RCC 7860 (cell line): ENCODE measurements at regions not wholly inside any gene's neighbourhood (a gene's known extent, or its start where the extent isn't known, plus 50 kb on each side); places are given as distances from the start of the nearest gene placed in this dataset.
A peak's percentile ranks its signal among the peaks of the same experiment; 100 is the strongest.

Experiments
- DNase-seq: peaks from one replicate; pipeline ENCODE4 v3.0.0-alpha.2; 2015; ENCODE audit warnings: low spot score
- FAIRE-seq: peaks from 2 replicates; lab custom pipeline; 2012; peaks lifted over from hg19 to GRCh38; lab: Jason Lieb, UNC

DNA sequence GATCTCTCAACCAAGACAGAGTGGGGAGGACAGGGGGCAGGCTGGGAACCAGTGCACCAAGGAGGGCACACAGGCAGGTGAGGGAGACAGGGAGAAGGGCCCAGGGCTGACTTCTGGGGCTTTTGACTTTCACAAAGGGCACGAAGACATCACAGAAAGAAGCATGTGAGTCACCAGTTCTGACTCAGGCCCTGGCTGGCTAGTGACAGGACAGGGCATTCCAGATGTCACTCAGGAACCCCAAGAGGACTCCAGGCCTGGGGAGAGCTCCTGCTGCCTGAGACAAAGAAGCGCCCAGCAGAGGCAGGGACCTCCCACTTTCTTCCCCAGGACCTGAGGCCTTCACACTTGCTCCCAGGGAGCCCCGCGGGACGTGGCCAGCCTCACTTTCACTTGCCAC, 497.2 kb downstream of the BUD13 start:
- FAIRE-seq, result no peak
- DNase-seq, result peak; percentile 60

DNA sequence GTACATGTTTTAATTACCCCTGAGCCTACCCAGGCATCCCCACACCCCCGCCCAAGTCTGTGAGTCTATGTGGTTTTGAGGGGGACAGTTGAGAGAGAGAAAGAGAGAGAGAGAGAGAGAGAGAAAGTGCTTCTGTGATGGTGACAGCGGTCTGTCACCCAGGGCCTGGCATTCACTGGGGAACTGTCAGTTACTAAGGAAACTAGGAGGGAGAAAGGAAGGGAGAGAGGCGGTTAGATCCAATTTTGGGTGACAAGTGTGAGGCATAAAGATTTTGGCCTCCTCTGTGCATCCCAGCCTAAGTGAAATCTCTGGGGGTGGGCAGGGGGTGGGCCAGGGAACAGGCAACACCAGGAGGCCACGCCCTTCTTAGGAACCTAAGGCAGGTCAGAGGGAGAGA, 498.3 kb downstream of the BUD13 start:
- FAIRE-seq, result no peak
- DNase-seq, result no peak

DNA sequence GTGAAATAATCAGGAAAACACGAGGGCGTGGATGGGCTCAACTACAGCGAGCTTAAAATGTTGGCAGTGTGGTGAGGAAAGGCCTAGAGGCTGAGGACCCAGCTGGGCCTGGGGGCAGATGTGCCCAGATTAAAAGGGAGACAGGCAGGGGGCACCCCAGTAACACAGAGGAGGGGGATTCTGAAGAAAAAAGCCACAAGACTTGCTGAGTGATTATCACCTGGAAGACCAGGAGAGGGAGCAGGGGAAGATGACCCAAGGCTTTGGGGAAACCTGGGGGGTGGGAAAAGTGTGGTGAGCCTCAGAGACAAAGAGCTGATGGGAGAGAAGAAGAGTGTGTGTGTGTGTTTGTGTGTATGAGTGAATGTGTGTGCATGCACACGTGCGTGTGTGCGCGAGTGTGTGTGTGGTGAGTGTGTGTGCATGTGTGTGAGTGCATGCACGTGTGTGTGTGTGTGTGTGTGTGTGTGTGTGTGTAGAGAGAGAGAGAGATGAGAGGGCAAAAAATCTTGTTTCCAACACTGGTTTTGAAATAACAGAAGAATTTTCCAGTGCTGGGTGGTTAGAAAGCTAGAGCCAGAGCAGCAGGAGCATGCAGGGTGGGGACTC, 500.5 kb downstream of the BUD13 start:
- FAIRE-seq, result no peak
- DNase-seq, result no peak

DNA sequence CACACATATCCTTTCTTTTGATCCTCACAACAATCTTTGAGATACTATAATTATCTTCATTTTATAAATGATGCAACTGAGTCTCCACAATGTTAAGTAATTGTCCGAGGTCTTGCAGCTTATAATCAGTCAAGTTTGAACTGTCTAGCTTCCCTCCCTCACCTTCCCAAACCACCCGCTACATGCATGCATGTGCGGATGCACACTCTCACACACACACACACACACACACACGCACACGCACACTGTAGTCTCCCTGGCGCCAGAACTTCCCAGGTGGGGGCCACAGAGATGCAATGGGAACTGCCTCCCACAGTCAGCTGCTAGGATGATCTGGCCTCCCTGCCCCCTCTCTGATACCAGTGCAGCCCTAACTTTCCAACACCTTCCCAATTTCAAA, 501.3 kb downstream of the BUD13 start:
- DNase-seq, result no peak
- no peak for FAIRE-seq

DNA sequence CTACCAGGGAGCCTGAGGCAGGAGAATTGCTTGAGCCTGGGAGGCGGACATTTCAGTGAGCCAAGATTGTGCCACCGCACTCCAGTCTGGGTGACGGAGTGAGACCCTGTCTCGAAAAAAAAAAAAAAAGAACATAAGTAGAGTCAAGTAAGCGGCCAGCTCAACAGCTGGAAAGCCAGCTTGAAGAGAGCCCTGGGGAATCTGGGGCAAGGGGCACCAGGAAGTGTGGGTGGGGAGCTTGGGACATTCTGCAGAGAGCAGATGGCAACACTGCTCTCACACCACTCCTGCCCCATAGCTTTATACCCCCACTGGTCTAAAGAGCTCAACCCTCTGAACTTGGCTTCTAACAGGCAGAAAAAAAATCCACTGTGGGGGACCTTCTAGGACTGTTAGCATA, 505.6 kb downstream of the BUD13 start:
- no peak for DNase-seq
- no peak for FAIRE-seq

DNA sequence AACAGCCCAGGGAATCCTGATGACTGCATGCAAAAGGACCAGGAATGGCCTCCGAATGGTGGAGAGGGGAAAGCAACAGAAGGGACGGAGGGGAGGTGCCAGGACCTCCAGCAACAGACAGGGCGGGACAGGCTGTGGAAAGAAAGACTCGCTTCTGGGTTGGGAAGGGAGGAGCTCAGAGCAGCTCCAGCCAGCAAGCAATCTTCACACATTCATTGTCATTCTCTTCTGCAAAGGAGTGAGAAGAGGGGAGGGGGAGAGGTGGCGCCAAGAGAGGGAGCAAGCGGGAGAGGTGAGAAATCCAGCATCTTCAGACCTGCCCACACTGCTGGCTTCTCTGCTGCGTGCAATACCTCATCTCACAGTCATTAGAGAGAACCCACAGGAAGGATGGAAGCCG, 509.0 kb downstream of the BUD13 start:
- FAIRE-seq (no peak), DNase-seq (no peak)

DNA sequence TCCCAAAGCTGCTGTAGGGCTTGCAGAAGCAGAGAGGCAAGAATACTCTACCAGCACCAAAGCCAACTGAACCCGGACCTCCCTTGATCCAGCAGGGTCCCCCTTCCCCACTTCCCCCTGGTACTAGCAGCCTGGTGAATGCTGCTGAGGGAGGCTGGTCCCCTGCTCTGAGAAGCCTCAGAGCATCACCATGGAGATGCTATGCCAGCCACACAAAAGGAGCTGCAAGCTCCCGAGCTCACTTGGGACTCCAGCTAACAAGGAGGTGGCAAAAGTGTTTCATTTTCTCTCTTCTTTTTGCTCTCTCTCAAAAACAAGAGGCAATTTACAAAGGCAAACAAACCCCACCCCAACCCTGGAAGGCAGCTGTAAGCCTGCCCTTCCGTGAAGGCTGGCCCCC, 509.8 kb downstream of the BUD13 start:
- DNase-seq (no peak), FAIRE-seq (no peak)

DNA sequence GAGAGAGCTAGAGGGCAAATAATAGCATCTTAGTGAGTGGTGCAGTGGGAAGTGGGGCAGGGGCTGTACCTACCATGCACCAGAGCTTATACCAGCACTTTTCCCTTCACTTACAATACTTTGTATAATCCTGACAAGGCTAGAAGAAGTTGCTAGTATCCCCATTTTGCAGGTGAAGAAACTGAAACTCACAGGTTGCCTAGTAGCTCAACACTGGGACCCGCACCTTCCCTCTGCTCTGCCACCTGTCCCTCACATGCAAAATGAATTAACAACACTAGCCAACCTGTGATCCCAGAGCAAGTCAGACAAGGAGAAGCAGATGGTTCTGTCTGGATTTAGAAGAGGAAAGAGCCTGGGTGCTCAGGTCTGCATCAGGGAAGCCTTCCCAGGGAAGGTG, 510.4 kb downstream of the BUD13 start:
- FAIRE-seq (no peak), DNase-seq (no peak)

DNA sequence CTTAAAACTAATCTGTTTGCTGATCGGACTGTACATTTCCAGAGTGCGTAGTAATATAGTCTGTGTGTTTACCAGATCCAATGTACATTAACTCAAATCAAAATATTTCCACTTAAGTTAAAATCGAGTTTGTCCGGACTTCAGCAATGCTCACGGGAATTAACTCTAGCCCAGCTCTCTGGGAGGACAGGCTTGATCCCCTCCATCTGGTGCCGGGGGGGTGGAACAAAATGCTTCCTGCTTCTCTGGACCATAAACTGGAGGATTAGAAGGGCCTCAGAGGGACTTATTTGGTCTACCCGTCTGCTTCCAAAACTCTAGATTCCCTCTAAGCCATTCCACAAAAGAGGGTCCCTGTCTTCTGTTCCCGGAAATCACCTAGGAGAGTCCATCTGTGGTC, 511.2 kb downstream of the BUD13 start:
- FAIRE-seq (no peak), DNase-seq (no peak)

DNA sequence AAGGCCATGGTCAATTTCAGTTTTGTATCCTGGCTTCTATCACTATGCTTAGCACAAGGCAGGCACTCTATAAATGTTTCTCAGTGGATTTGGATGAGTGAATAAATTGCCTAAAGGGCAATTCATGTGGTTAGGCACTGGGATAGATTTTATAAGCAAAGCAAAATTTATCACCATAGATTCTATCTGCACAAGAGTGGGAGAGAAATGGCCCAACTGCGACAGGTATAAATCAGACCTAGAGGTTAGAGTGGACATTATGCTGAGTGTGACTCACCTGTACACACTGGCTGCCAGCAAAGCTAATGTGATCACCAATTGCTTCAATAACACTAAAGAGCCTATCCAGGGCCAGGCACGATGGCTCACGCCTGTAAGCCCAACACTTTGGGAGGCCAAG, 514.0 kb downstream of the BUD13 start:
- FAIRE-seq (no peak), DNase-seq (no peak)

DNA sequence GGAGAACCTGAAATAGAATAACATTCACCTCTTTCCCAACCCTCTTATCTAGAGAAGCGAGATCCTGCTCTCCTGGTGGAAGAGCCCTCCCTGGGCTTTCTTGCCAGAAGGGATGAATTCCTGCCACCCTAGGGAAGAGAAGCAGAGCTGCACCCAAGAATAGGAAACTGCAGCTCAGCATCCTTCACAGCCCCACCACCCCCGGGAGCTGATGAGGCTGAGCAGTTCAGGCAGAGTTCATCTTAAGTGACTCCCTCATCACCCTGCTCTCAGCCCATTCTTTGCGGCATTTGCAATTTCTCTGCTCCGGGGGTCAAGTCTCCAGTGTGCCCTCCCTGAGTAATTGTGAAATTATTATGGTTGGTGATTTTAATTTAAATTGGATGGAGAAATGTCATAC, 514.9 kb downstream of the BUD13 start:
- FAIRE-seq (no peak), DNase-seq (no peak)

DNA sequence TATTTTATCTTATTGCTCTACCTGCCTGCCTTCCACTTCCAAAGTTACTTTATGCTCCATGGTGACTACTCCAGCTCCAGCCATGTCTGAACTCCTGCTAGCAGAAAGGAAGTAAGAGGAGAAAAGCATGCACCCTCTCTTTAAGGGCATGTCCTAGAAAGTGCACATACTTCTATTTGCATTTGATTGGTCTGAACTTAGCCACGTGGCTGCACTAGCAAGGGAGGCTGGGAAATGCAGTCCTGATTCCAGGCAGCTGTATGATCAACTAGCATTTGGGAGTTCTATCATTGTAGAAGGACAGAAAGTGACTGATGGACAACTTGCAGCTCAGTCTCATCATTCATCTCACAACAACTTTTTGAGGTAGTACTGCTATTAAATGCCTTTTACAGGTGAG, 515.7 kb downstream of the BUD13 start:
- FAIRE-seq (no peak), DNase-seq (no peak)

DNA sequence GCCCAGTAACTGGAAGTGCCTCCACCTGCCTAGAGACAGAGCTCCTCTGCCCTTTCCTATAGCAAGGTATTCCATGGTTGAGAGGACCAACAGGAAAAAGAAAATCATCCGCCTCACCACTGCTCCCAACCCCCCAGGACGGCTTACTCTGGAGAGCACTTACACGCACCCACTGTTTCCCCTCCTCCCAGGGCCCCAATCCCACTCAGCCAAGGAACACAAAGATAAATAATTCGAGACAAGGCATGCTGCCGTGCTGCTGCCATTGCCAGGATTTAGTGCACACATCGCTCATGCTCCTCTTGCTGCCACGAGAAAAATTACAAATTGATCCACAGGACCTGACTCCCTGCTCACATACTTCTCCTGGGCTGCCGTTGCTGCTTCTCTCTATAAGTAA, 516.6 kb downstream of the BUD13 start:
- FAIRE-seq, result no peak

DNA sequence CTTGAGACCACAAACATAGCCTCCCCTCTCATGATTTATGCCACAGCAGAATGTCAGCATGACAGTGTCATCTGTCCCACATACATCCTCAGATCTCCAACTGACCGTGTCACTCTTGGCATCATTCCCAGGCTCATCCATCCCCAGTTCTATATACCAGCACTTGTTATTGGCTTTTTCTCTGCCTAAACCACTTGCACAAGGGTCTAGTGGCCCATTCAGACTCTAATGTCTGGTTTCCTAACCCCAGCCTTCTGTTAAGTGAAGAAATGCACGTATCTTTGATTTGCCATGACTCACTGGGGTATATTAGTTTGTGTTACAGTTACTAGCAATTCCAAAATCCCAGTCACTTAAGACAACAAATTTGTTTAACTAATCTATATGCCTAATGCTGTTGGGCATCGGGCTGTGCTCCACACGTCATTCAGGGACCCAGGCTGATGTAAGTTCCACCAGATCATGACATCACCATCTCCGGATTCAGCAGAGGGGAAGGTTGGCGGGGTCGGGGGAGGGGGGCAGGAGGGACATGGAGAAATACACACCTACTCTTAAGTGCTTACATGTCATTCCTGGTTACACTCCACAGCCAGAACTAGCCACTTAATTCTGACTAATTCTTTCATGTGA, 517.4 kb downstream of the BUD13 start:
- DNase-seq (no peak), FAIRE-seq (no peak)

More for the DNA sequence above, 516.6 kb downstream of the BUD13 start:
- no peak for DNase-seq

DNA sequence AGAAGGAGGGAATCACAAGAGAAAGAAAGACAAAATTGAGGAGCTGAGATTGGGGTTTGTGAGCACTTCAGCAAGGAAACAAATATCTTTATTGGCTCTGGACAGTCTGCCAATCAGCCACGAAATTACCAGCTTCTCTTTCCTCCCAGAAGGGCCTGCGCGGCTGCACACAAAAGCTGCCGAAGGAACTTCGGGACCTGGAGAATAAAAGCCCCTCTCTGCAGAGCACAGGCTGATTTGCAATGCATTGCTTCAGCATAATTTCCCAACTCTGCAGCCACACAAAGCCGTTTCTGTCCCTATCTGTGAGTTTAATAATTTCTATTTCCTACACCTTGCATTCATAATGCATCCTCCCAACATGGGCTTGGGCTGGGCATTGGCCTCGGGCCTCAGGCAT, 522.6 kb downstream of the BUD13 start:
- DNase-seq (no peak), FAIRE-seq (no peak)

DNA sequence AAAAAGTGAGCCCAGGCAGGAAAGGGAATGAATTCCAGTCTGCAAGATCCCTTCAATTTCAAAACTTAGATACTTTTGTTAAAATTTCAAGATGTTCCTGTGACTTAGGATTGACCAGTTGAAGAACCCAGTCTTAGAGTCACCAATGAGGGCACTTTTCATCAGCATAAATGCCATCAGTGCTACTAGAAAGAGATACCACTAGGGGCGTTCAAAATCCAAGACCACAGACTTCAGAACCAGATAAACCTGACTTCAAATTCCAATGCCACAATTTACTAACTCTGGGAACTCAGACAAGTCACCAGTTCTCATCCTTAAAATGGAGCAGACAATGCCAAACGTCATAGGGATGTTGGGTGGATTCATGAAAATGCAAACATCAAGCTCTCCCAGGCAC, 523.2 kb downstream of the BUD13 start:
- DNase-seq (no peak), FAIRE-seq (no peak)

DNA sequence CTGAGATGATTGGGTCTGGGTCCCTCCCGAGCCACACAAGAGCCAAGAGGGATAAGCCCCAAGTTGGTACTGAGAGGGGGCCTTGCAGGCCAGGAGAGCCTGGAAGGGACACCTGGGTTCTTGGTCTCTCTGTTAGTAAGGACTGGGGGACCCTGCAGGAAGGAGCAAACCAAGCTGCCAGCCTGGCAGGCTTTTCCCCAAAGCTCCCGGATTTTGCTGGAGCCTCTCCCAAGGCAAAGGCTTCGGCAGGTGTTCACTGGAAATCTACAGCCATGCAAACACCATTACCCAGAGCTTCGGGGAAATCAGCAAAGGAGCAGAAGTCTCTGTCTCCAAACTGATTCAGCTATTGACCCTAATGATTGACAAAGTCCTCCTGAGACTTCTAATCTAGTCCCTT, 527.9 kb downstream of the BUD13 start:
- no peak for DNase-seq
- FAIRE-seq, result no peak

DNA sequence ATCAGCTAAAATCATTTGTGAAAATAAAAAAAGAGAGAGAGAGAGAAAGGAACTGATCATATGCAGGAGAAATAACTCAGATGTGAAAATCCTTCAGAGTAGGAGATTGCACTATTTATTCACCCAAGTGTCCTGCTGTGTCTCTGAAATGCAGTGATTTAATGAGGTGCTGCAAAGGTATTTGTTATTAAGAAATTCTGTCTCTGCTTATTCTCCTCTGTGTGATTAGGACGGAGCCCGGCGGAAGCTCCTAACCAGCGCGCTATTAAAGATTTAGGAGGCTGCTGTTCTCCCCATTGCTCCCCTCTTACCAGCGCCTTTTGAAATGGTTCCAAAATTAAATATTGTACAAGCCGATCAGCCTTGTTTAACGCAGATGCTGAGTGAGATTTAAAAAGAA, 528.3 kb downstream of the BUD13 start:
- FAIRE-seq (no peak), DNase-seq (no peak)

DNA sequence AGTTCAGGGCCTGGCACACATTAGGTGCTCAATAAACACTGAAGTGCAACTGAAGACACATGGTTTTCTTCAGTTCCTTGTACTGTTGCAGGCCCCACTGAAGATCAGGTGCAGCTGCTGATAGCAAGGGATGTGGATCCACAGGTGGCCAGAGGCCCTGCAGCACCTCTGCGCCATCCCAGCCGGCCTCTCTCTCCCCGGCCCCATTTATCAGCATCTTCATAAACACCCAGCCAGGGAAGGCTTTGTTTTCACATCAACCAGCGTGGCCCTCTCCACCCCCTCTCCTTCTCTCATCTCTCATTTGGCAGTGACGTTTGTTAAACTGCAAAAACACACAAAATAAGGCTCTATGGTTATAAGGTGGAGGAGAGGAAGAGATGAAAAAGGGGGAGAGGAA, 528.8 kb downstream of the BUD13 start:
- no peak for FAIRE-seq
- DNase-seq, result no peak

DNA sequence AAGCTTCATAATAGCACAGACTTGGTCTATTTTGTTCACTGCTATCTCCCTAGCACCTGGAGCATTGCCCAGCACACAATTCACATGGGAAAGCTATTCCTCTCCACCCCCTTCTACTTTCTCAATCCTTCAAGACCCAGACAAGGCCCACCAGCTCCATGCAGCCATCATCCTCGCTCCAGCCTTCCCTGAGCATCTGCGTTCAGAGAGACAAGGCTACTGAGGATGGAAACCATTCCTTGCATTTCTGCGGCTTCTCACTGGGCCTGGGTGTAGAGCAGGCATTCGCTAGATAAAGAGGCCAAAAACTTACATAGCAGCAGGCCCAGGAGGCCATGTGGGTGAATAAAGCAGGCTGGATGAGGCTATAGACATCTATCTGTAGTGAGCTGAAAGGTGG, 530.8 kb downstream of the BUD13 start:
- no peak for FAIRE-seq

DNA sequence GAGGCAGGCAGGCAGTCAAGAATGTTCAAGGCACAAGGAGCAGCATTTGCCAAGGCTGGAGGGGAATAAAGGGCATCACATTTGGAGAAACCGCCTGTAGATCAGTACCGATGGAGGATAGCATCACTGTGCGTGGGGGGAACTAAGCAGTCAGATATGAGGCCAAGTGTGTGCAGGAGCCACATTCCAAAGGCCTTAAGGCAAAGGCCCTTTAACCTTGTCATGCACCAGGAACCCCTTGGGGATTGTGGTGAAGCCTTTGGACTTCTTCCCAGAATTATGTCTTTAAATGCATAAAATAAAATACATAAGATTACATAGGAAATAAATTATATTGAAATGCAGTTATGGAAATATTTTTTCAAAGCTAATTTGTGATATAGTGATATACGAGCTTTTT, 532.1 kb downstream of the BUD13 start:
- peak; percentile 68 for FAIRE-seq
- peak; percentile 65 for DNase-seq

More for the DNA sequence above, 530.8 kb downstream of the BUD13 start:
- DNase-seq, result no peak

DNA sequence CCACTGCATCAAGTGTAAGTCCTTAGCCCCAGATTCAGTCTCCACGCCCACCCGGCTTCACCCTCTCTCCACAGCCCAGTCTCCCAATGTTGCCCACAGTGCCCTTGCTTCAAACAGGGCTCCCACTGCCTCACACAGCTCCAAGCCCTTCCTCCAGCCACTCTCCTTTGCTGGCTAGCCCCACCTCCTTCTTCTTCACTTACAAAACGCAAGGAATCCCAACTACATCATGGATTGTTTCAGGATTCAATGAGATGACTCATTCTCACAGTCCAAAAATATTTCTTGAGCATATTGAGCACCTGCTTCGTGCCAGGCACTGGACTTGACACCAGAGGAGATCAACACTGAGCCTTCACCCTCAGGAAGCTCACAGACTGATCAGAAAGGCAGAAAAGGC, 533.5 kb downstream of the BUD13 start:
- DNase-seq (no peak), FAIRE-seq (no peak)

DNA sequence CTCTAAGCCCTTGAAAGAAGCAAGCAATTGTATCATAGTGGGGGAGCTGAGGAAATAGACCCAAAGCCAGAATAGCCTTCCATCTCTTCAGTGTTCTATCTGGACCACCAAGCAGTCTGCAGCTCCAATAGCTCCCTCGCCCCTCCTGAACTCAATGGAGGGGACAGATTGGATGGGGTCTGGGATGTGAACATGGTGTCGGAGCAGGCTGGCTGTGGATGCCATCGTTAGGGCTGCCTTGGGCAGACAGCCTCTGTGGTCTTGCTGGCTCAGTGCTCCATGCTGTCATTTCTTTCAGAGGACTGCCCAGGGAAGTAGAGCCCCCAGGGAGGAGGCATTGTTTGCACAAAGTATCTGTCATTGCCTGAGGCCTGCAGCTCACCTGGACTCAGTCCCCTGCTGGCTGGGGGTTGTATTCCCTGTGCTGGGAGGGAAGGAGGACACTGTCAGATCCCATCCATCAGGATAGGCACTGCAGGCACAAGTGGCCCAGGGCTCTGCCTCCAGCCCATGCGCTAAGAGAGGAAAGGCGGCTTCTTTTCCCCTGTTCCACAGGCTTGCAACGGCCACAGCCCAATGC, 537.7 kb downstream of the BUD13 start:
- DNase-seq (no peak), FAIRE-seq (no peak)
